ENCODE measurements at regions not wholly inside any gene's neighbourhood (a gene's known extent, or its start where the extent isn't known, plus 50 kb on each side); places are given as distances from the start of the nearest gene placed in this dataset.

DNA sequence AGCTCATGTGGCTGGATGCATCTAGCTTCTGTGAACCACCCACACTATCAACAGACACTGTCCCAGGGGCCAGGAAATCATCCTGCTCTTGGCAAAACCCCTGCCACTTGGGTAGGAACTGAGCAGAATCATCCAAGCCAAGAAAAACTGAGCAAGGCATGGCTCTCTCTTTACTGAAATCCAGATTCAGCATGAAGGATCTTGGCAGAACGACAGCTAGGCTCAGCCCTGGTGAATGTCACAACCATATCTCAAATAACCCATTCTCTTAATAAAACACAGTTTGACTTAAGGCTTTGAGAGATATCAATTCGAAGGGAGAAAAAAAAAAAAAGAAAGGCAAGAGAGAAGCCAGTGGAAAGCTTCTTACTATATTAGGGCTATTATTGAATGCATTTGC, 72.2 kb downstream of the MAF start (continued):
- TF ChIP-seq JAZF1 (CRISPR knock-in tag; IDR thresholded peaks at IDR 0.05): no peak

DNA sequence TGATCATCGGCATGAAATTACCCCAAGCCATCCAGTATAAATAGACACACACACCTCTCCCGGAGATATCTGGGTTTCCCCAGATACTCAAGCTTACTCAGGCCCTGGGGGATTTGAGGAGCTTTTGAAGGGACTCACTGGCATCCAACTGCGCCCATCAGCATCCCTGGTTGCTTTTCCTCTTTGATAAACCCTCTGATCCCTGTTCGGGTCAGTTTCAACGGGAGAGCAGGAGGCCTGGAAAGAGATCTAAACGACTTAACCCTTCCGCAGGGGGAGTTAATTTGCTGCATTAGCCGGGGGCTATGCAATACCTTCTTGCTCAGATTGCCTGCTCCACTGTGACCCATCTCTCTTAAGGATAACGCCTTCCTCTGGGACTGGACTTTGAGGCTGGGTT, 76.6 kb downstream of the MAF start:
- no peak overlapping the region for H3K4me3 Mint-ChIP-seq
- ChIA-PET POLR2A (no interaction called here), CTCF (no interaction called here)
- peaks cover 10% of the 10 kb centered on the region for H3K4me1 Mint-ChIP-seq
- TF ChIP-seq, protein P1, sequence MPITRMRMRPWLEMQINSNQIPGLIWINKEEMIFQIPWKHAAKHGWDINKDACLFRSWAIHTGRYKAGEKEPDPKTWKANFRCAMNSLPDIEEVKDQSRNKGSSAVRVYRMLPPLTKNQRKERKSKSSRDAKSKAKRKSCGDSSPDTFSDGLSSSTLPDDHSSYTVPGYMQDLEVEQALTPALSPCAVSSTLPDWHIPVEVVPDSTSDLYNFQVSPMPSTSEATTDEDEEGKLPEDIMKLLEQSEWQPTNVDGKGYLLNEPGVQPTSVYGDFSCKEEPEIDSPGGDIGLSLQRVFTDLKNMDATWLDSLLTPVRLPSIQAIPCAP (CRISPR knock-in tag; IDR thresholded peaks at IDR 0.05): no peak
- TF ChIP-seq, protein P2, sequence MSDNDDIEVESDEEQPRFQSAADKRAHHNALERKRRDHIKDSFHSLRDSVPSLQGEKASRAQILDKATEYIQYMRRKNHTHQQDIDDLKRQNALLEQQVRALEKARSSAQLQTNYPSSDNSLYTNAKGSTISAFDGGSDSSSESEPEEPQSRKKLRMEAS (CRISPR knock-in tag; IDR thresholded peaks at IDR 0.05): no peak
- no peak for TF ChIP-seq ZNF416 (CRISPR knock-in tag; IDR thresholded peaks at IDR 0.05)
- no peak for TF ChIP-seq NR1H2 (CRISPR knock-in tag; IDR thresholded peaks at IDR 0.05)
- TF ChIP-seq, protein P3, sequence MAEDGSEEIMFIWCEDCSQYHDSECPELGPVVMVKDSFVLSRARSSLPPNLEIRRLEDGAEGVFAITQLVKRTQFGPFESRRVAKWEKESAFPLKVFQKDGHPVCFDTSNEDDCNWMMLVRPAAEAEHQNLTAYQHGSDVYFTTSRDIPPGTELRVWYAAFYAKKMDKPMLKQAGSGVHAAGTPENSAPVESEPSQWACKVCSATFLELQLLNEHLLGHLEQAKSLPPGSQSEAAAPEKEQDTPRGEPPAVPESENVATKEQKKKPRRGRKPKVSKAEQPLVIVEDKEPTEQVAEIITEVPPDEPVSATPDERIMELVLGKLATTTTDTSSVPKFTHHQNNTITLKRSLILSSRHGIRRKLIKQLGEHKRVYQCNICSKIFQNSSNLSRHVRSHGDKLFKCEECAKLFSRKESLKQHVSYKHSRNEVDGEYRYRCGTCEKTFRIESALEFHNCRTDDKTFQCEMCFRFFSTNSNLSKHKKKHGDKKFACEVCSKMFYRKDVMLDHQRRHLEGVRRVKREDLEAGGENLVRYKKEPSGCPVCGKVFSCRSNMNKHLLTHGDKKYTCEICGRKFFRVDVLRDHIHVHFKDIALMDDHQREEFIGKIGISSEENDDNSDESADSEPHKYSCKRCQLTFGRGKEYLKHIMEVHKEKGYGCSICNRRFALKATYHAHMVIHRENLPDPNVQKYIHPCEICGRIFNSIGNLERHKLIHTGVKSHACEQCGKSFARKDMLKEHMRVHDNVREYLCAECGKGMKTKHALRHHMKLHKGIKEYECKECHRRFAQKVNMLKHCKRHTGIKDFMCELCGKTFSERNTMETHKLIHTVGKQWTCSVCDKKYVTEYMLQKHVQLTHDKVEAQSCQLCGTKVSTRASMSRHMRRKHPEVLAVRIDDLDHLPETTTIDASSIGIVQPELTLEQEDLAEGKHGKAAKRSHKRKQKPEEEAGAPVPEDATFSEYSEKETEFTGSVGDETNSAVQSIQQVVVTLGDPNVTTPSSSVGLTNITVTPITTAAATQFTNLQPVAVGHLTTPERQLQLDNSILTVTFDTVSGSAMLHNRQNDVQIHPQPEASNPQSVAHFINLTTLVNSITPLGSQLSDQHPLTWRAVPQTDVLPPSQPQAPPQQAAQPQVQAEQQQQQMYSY (CRISPR knock-in tag; IDR thresholded peaks at IDR 0.05): no peak
- TF ChIP-seq, protein P4, sequence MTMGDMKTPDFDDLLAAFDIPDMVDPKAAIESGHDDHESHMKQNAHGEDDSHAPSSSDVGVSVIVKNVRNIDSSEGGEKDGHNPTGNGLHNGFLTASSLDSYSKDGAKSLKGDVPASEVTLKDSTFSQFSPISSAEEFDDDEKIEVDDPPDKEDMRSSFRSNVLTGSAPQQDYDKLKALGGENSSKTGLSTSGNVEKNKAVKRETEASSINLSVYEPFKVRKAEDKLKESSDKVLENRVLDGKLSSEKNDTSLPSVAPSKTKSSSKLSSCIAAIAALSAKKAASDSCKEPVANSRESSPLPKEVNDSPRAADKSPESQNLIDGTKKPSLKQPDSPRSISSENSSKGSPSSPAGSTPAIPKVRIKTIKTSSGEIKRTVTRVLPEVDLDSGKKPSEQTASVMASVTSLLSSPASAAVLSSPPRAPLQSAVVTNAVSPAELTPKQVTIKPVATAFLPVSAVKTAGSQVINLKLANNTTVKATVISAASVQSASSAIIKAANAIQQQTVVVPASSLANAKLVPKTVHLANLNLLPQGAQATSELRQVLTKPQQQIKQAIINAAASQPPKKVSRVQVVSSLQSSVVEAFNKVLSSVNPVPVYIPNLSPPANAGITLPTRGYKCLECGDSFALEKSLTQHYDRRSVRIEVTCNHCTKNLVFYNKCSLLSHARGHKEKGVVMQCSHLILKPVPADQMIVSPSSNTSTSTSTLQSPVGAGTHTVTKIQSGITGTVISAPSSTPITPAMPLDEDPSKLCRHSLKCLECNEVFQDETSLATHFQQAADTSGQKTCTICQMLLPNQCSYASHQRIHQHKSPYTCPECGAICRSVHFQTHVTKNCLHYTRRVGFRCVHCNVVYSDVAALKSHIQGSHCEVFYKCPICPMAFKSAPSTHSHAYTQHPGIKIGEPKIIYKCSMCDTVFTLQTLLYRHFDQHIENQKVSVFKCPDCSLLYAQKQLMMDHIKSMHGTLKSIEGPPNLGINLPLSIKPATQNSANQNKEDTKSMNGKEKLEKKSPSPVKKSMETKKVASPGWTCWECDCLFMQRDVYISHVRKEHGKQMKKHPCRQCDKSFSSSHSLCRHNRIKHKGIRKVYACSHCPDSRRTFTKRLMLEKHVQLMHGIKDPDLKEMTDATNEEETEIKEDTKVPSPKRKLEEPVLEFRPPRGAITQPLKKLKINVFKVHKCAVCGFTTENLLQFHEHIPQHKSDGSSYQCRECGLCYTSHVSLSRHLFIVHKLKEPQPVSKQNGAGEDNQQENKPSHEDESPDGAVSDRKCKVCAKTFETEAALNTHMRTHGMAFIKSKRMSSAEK (CRISPR knock-in tag; IDR thresholded peaks at IDR 0.05; ENCODE audit: borderline replicate concordance): no peak
- TF ChIP-seq SOX15 (CRISPR knock-in tag; IDR thresholded peaks at IDR 0.05): no peak
- no peak for TF ChIP-seq MYBL2 (CRISPR knock-in tag; IDR thresholded peaks at IDR 0.05)
- TF ChIP-seq, protein P5, sequence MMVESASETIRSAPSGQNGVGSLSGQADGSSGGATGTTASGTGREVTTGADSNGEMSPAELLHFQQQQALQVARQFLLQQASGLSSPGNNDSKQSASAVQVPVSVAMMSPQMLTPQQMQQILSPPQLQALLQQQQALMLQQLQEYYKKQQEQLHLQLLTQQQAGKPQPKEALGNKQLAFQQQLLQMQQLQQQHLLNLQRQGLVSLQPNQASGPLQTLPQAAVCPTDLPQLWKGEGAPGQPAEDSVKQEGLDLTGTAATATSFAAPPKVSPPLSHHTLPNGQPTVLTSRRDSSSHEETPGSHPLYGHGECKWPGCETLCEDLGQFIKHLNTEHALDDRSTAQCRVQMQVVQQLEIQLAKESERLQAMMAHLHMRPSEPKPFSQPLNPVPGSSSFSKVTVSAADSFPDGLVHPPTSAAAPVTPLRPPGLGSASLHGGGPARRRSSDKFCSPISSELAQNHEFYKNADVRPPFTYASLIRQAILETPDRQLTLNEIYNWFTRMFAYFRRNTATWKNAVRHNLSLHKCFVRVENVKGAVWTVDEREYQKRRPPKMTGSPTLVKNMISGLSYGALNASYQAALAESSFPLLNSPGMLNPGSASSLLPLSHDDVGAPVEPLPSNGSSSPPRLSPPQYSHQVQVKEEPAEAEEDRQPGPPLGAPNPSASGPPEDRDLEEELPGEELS (CRISPR knock-in tag; IDR thresholded peaks at IDR 0.05): no peak
- TF ChIP-seq RORB (CRISPR knock-in tag; IDR thresholded peaks at IDR 0.05): no peak
- no peak for TF ChIP-seq TEAD4 (CRISPR knock-in tag; IDR thresholded peaks at IDR 0.05)
- TF ChIP-seq, protein P6, sequence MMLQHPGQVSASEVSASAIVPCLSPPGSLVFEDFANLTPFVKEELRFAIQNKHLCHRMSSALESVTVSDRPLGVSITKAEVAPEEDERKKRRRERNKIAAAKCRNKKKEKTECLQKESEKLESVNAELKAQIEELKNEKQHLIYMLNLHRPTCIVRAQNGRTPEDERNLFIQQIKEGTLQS (CRISPR knock-in tag; conservative IDR thresholded peaks at IDR 0.05): no peak
- no peak for TF ChIP-seq KAT7 (CRISPR knock-in tag; IDR thresholded peaks at IDR 0.05; ENCODE audit: borderline replicate concordance)
- TF ChIP-seq, protein P7, sequence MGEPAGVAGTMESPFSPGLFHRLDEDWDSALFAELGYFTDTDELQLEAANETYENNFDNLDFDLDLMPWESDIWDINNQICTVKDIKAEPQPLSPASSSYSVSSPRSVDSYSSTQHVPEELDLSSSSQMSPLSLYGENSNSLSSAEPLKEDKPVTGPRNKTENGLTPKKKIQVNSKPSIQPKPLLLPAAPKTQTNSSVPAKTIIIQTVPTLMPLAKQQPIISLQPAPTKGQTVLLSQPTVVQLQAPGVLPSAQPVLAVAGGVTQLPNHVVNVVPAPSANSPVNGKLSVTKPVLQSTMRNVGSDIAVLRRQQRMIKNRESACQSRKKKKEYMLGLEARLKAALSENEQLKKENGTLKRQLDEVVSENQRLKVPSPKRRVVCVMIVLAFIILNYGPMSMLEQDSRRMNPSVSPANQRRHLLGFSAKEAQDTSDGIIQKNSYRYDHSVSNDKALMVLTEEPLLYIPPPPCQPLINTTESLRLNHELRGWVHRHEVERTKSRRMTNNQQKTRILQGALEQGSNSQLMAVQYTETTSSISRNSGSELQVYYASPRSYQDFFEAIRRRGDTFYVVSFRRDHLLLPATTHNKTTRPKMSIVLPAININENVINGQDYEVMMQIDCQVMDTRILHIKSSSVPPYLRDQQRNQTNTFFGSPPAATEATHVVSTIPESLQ (CRISPR knock-in tag; IDR thresholded peaks at IDR 0.05): no peak
- TF ChIP-seq CREM (CRISPR knock-in tag; IDR thresholded peaks at IDR 0.05): no peak
- TF ChIP-seq JUN (CRISPR knock-in tag; IDR thresholded peaks at IDR 0.05): no peak
- no peak for TF ChIP-seq NFYB (CRISPR knock-in tag; conservative IDR thresholded peaks at IDR 0.05; ENCODE audit: low read depth)
- TF ChIP-seq RELA (CRISPR knock-in tag; IDR thresholded peaks at IDR 0.05; ENCODE audit: borderline replicate concordance): no peak
- no peak for TF ChIP-seq JAZF1 (CRISPR knock-in tag; IDR thresholded peaks at IDR 0.05)
- no peak for TF ChIP-seq SP1 (CRISPR knock-in tag; conservative IDR thresholded peaks at IDR 0.05)
- ATAC-seq (no peak), DNase-seq (ENCODE audit: low spot score) (no peak)
- H3K36me3 Mint-ChIP-seq: no peaks in the 10 kb centered on the region
- no peak overlapping the region for H3K27ac Mint-ChIP-seq
- peaks cover 20% of the 10 kb centered on the region for H3K27me3 Mint-ChIP-seq (ENCODE audit: low read depth)
- no peaks in the 10 kb centered on the region for H3K9me3 Mint-ChIP-seq
